Nephron (organoid): ENCODE measurements at regions not wholly inside any gene's neighbourhood (a gene's known extent, or its start where the extent isn't known, plus 50 kb on each side); places are given as distances from the start of the nearest gene placed in this dataset.
A peak's percentile ranks its signal among the peaks of the same experiment; 100 is the strongest.

Source experiments
- H3K27ac Mint-ChIP-seq, 3 experiments: 2 replicates each; pipeline ENCODE4 v1.8.0; 2020; ENCODE audit warnings: mixed read lengths in 3 of 3, mild to moderate bottlenecking in 2 of 3, moderate library complexity in 1 of 3
- H3K27me3 Mint-ChIP-seq: 2 replicates; pipeline ENCODE4 v1.8.0; 2021; ENCODE audit warnings: low read depth, mild to moderate bottlenecking, moderate library complexity, mixed read lengths
- H3K36me3 Mint-ChIP-seq: 2 replicates; pipeline ENCODE4 v1.8.0; 2020; ENCODE audit warnings: low read depth, mixed read lengths
- H3K4me1 Mint-ChIP-seq: 2 replicates; pipeline ENCODE4 v1.8.0; 2020; ENCODE audit warnings: mixed read lengths
- H3K4me3 Mint-ChIP-seq, 3 experiments: 2 replicates each; pipeline ENCODE4 v1.8.0; 2020; ENCODE audit warnings: mild to moderate bottlenecking in 3 of 3, mixed read lengths in 3 of 3, moderate library complexity in 2 of 3
- H3K9me3 Mint-ChIP-seq: 2 replicates; pipeline ENCODE4 v1.8.0; 2020; ENCODE audit warnings: mixed read lengths
- TF ChIP-seq, protein P1 (sequence below), 3 experiments: fragments of 200-600 bp; sonication (generic); IDR thresholded peaks; one replicate each; pipeline ENCODE4 v1.5.0; 2021; ENCODE audit warnings: antibody characterized with exemption in 3 of 3; ENCODE audit not compliant: unreplicated experiment in 3 of 3

DNA sequence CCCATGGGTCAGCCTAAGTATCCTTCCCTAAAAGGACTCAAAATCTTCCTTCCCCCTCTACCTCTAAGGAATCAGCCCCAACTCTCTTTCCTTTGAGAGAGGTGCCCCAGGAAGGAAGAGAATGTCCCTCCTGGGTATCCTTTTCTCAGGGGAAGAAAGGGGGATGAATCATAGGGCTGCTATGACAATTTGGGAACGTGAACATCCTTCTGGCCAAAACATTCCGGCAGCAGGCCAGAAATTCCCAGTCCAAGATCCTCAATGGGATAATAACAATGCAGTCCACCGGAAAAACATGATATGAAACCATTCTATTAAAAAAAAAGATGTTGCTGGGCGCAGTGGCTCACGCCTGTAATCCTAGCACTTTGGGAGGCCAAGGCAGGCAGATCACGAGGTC is 50.8 kb upstream of the CACNA2D3 start:
- Mint-ChIP-seq H3K4me3 (no peak overlapping the region), H3K9me3 (peaks cover 9% of the 10 kb centered on the region), H3K27me3 (peaks cover 26% of the 10 kb centered on the region), H3K36me3 (no peaks in the 10 kb centered on the region), H3K27ac (no peak overlapping the region), H3K4me1 (peaks cover 5% of the 10 kb centered on the region)
- TF ChIP-seq, protein P1, sequence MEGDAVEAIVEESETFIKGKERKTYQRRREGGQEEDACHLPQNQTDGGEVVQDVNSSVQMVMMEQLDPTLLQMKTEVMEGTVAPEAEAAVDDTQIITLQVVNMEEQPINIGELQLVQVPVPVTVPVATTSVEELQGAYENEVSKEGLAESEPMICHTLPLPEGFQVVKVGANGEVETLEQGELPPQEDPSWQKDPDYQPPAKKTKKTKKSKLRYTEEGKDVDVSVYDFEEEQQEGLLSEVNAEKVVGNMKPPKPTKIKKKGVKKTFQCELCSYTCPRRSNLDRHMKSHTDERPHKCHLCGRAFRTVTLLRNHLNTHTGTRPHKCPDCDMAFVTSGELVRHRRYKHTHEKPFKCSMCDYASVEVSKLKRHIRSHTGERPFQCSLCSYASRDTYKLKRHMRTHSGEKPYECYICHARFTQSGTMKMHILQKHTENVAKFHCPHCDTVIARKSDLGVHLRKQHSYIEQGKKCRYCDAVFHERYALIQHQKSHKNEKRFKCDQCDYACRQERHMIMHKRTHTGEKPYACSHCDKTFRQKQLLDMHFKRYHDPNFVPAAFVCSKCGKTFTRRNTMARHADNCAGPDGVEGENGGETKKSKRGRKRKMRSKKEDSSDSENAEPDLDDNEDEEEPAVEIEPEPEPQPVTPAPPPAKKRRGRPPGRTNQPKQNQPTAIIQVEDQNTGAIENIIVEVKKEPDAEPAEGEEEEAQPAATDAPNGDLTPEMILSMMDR (IDR thresholded peaks at IDR 0.05; ENCODE audit: unreplicated experiment in 3 of 3): no peak

- Mint-ChIP-seq H3K27me3 (peaks cover 26% of the 10 kb centered on the region), H3K4me3 (no peak overlapping the region), H3K27ac (no peak overlapping the region), H3K36me3 (no peaks in the 10 kb centered on the region), H3K9me3 (peaks cover 9% of the 10 kb centered on the region), H3K4me1 (peaks cover 5% of the 10 kb centered on the region)
- TF ChIP-seq, protein P1 (IDR thresholded peaks at IDR 0.05; ENCODE audit: unreplicated experiment in 3 of 3): no peak
These were observed 52.4 kb upstream of the CACNA2D3 start for GRCh38 chr3:54069961-54070360.

GRCh38 chr3:54067055-54067698 is 55.2 kb upstream of the CACNA2D3 start:
- peaks cover 13% of the 10 kb centered on the region for H3K27me3 Mint-ChIP-seq
- H3K4me1 Mint-ChIP-seq: peaks cover 5% of the 10 kb centered on the region
- H3K36me3 Mint-ChIP-seq: no peaks in the 10 kb centered on the region
- H3K27ac Mint-ChIP-seq: peak overlapping the region in 1 of 3 experiments; percentile 84
- H3K9me3 Mint-ChIP-seq: peaks cover 9% of the 10 kb centered on the region
- no peak overlapping the region for H3K4me3 Mint-ChIP-seq
- TF ChIP-seq, protein P1 (IDR thresholded peaks at IDR 0.05; ENCODE audit: unreplicated experiment in 3 of 3): no peak

DNA sequence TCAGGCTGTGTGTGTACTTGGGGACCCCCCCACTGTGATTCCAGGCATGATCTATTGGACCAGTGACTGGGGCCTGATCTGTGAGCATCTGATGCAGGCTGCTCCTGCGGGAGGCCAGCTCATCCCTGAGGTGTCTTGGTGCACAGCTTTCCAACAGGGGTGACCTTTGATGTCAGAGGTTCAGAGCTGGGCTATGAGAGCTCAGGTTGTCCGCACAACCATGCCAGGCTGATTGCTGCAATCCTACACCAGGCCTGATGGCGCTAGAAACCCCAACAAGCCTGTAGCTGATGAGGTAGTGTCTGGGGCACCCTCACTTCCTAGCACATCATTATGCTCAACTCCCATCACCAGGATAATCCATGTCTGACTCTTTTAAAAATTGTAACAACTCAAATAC is 56.1 kb upstream of the CACNA2D3 start:
- TF ChIP-seq, protein P1 (IDR thresholded peaks at IDR 0.05; ENCODE audit: unreplicated experiment in 3 of 3): no peak
- Mint-ChIP-seq H3K27ac (no peak overlapping the region), H3K36me3 (no peaks in the 10 kb centered on the region), H3K4me3 (no peak overlapping the region), H3K4me1 (peaks cover 5% of the 10 kb centered on the region), H3K9me3 (peaks cover 9% of the 10 kb centered on the region), H3K27me3 (peaks cover 13% of the 10 kb centered on the region)

DNA sequence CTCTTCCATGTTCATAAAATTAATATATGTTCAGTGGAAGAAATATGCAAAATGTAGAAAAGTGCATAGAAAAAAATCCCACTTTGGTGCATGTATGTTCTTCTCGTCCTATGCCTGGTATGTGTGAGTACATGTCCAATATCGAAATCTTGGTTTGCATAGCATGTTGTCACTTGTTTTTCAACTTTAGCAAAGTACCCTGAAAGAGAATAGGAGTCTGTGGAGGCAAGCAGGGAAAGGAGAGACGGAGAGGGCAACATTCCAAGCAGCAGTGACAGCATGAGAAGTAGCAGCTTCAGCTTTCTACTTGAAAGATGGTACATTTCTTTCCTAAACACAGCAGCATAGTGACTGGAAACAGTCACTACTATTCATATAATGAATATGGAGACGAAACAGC is 56.8 kb upstream of the CACNA2D3 start:
- Mint-ChIP-seq H3K36me3 (no peaks in the 10 kb centered on the region), H3K27me3 (peaks cover 8% of the 10 kb centered on the region), H3K4me3 (no peak overlapping the region), H3K9me3 (peaks cover 4% of the 10 kb centered on the region), H3K4me1 (peaks cover 5% of the 10 kb centered on the region), H3K27ac (no peak overlapping the region)
- TF ChIP-seq, protein P1 (IDR thresholded peaks at IDR 0.05; ENCODE audit: unreplicated experiment in 3 of 3): no peak

GRCh38 chr3:54065140-54065539 is 57.2 kb upstream of the CACNA2D3 start:
- Mint-ChIP-seq H3K27me3 (peaks cover 5% of the 10 kb centered on the region), H3K9me3 (peaks cover 2% of the 10 kb centered on the region), H3K4me3 (no peak overlapping the region), H3K4me1 (peaks cover 5% of the 10 kb centered on the region), H3K36me3 (no peaks in the 10 kb centered on the region), H3K27ac (peak overlapping the region in 1 of 3 experiments; percentile 24)
- TF ChIP-seq, protein P1 (IDR thresholded peaks at IDR 0.05; ENCODE audit: unreplicated experiment in 3 of 3): no peak
